ENCODE measurements at regions not wholly inside any gene's neighbourhood (a gene's known extent, or its start where the extent isn't known, plus 50 kb on each side); places are given as distances from the start of the nearest gene placed in this dataset.

GRCh38 chr11:38208951-38209350 is 1610.9 kb upstream of the RAG2 start:
- TF ChIP-seq FOXM1 (IDR thresholded peaks at IDR 0.05; ENCODE audit: borderline replicate concordance): no peak
- no peak for TF ChIP-seq ELF4 (IDR thresholded peaks at IDR 0.05)
- no peak for DNase-seq (ENCODE audit: extremely low spot score)
- ChIA-PET POLR2A (no interaction called here), CTCF (no interaction called here)

GRCh38 chr11:38206663-38207062 is 1608.6 kb upstream of the RAG2 start:
- no peak for TF ChIP-seq FOXK2 (IDR thresholded peaks at IDR 0.05)
- TF ChIP-seq FOXA1 (IDR thresholded peaks at IDR 0.05): no peak
- TF ChIP-seq ARNT (IDR thresholded peaks at IDR 0.05): no peak
- TF ChIP-seq CTBP1 (IDR thresholded peaks at IDR 0.05; ENCODE audit: borderline replicate concordance): no peak
- TF ChIP-seq PKNOX1 (IDR thresholded peaks at IDR 0.05): no peak
- TF ChIP-seq LEF1 (IDR thresholded peaks at IDR 0.05; ENCODE audit: borderline replicate concordance): no peak
- no peak for TF ChIP-seq SP1 (IDR thresholded peaks at IDR 0.05)
- no peak for TF ChIP-seq ZNF384 (IDR thresholded peaks at IDR 0.05)
- TF ChIP-seq NFRKB (IDR thresholded peaks at IDR 0.05): no peak
- TF ChIP-seq ELF4 (IDR thresholded peaks at IDR 0.05): no peak
- no peak for TF ChIP-seq L3MBTL2 (conservative IDR thresholded peaks at IDR 0.05)
- TF ChIP-seq FOXM1 (IDR thresholded peaks at IDR 0.05; ENCODE audit: borderline replicate concordance): no peak
- no peak for TF ChIP-seq BHLHE40 (IDR thresholded peaks at IDR 0.05; ENCODE audit: borderline replicate concordance)
- no peak for TF ChIP-seq HDGF (IDR thresholded peaks at IDR 0.05; ENCODE audit: borderline replicate concordance)
- DNase-seq (ENCODE audit: extremely low spot score): no peak
- ChIA-PET CTCF (no interaction called here), POLR2A (no interaction called here)

- DNase-seq (ENCODE audit: extremely low spot score): no peak
- ChIA-PET CTCF (no interaction called here), POLR2A (no interaction called here)
- TF ChIP-seq FOXM1 (IDR thresholded peaks at IDR 0.05; ENCODE audit: borderline replicate concordance) (no peak), ELF4 (IDR thresholded peaks at IDR 0.05) (no peak), SP1 (IDR thresholded peaks at IDR 0.05) (no peak), BHLHE40 (IDR thresholded peaks at IDR 0.05; ENCODE audit: borderline replicate concordance) (no peak), PKNOX1 (IDR thresholded peaks at IDR 0.05) (no peak), NFRKB (IDR thresholded peaks at IDR 0.05) (no peak), FOXA1 (IDR thresholded peaks at IDR 0.05) (no peak), LEF1 (IDR thresholded peaks at IDR 0.05; ENCODE audit: borderline replicate concordance) (no peak), TARDBP (IDR thresholded peaks at IDR 0.05) (no peak), HDGF (IDR thresholded peaks at IDR 0.05; ENCODE audit: borderline replicate concordance) (no peak), CTBP1 (IDR thresholded peaks at IDR 0.05; ENCODE audit: borderline replicate concordance) (no peak), ARNT (IDR thresholded peaks at IDR 0.05) (no peak), SUZ12 (IDR thresholded peaks at IDR 0.05) (no peak), L3MBTL2 (conservative IDR thresholded peaks at IDR 0.05) (no peak), ZNF384 (IDR thresholded peaks at IDR 0.05) (no peak), FOXK2 (IDR thresholded peaks at IDR 0.05) (no peak)
Observed at GRCh38 chr11:38191101-38191500, 1593.1 kb upstream of the RAG2 start.

- POLR2A ChIA-PET: no interaction called here
- DNase-seq (ENCODE audit: extremely low spot score): no peak
- no peak for TF ChIP-seq ARNT (IDR thresholded peaks at IDR 0.05)
- no peak for TF ChIP-seq LEF1 (IDR thresholded peaks at IDR 0.05; ENCODE audit: borderline replicate concordance)
- no peak for TF ChIP-seq L3MBTL2 (conservative IDR thresholded peaks at IDR 0.05)
- TF ChIP-seq PKNOX1 (IDR thresholded peaks at IDR 0.05): no peak
- TF ChIP-seq FOXK2 (IDR thresholded peaks at IDR 0.05): no peak
- TF ChIP-seq BHLHE40 (IDR thresholded peaks at IDR 0.05; ENCODE audit: borderline replicate concordance): no peak
- TF ChIP-seq FOXM1 (IDR thresholded peaks at IDR 0.05; ENCODE audit: borderline replicate concordance): no peak
- no peak for TF ChIP-seq SUZ12 (IDR thresholded peaks at IDR 0.05)
- TF ChIP-seq FOXA1 (IDR thresholded peaks at IDR 0.05): no peak
- no peak for TF ChIP-seq ELF4 (IDR thresholded peaks at IDR 0.05)
- no peak for TF ChIP-seq ZNF384 (IDR thresholded peaks at IDR 0.05)
- no peak for TF ChIP-seq TARDBP (IDR thresholded peaks at IDR 0.05)
- CTCF ChIA-PET: no interaction called here
Observed at GRCh38 chr11:38182126-38182866, 1584.3 kb upstream of the RAG2 start.

GRCh38 chr11:38176686-38177322 is 1578.8 kb upstream of the RAG2 start:
- TF ChIP-seq LEF1 (IDR thresholded peaks at IDR 0.05; ENCODE audit: borderline replicate concordance) (no peak), HDGF (IDR thresholded peaks at IDR 0.05; ENCODE audit: borderline replicate concordance) (no peak), FOXM1 (IDR thresholded peaks at IDR 0.05; ENCODE audit: borderline replicate concordance) (no peak), TARDBP (IDR thresholded peaks at IDR 0.05) (no peak), PKNOX1 (IDR thresholded peaks at IDR 0.05) (no peak), ELF4 (IDR thresholded peaks at IDR 0.05) (no peak), BHLHE40 (IDR thresholded peaks at IDR 0.05; ENCODE audit: borderline replicate concordance) (no peak), NFRKB (IDR thresholded peaks at IDR 0.05) (no peak), ARNT (IDR thresholded peaks at IDR 0.05) (no peak), SP1 (IDR thresholded peaks at IDR 0.05) (no peak), ZNF384 (IDR thresholded peaks at IDR 0.05) (no peak), L3MBTL2 (conservative IDR thresholded peaks at IDR 0.05) (no peak), CTBP1 (IDR thresholded peaks at IDR 0.05; ENCODE audit: borderline replicate concordance) (no peak), FOXA1 (IDR thresholded peaks at IDR 0.05) (no peak), FOXK2 (IDR thresholded peaks at IDR 0.05) (no peak), SUZ12 (IDR thresholded peaks at IDR 0.05) (no peak)
- DNase-seq (ENCODE audit: extremely low spot score): no peak
- ChIA-PET CTCF (no interaction called here), POLR2A (no interaction called here)
